GM12892 (cell line): ENCODE measurements at regions not wholly inside any gene's neighbourhood (a gene's known extent, or its start where the extent isn't known, plus 50 kb on each side); places are given as distances from the start of the nearest gene placed in this dataset.
"Not testable (repeated sequence)": the region's sequence is repeated elsewhere in the genome, so short reads cannot be mapped to it uniquely, and the experiment has no call there.

Source experiments
- DNase-seq: peaks from one replicate; pipeline ENCODE4 v3.0.0; 2011; ENCODE audit not compliant: insufficient read length
- FAIRE-seq: peaks from 2 replicates; lab custom pipeline; 2011; peaks lifted over from hg19 to GRCh38; lab: Jason Lieb, UNC
- POLR2A ChIP-seq: IDR thresholded peaks from 2 replicates; pipeline ENCODE4 v1.6.1; 2011; ENCODE audit warnings: low read depth, low read length, control low read depth
- POLR2AphosphoS5 ChIP-seq: IDR thresholded peaks from 2 replicates; pipeline ENCODE4 v1.6.1; 2011; ENCODE audit warnings: low read depth, low read length, control low read depth
- TAF1 ChIP-seq: IDR thresholded peaks from 2 replicates; pipeline ENCODE4 v1.6.1; 2011; ENCODE audit warnings: low read depth, mild to moderate bottlenecking, control low read depth, low read length, borderline replicate concordance

DNA sequence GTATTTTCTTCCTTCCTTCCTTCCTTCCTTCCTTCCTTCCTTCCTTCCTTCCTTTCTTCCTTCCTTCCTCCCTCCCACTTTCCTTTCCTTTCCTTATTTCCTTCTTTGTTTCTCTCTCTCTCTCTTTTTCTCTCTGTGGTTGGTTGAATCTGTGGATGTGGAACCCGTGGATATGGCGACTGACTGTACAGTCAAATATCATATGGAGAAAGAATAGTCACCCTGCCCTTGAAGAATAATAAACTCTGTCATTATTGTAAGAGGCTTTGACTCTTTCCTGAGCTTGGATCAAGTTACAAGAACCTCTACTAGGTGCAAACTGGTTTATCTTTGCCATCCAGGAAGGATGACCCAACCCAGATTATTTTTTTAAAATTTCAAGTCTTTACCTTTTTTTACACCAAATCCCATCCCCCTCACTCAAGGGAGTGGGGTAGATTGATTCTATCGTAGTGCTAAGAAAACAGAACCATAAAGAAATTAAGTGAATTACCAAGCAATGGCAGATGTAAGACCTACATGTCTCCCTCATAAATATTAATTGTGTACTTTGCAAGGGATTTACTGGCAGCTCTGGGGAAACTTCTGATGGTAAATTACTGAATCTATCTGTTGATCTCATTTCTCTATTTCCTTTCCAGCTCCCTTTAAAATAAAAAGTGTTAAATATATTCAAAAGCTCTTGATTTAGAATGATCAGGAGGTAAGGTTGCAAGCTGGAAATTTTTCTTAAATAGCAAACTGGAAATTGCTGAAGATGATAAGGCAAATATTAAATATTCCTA, 667.5 kb downstream of the UTRN start:
- DNase-seq (no peak), FAIRE-seq (no peak)
- no peak for TF ChIP-seq POLR2AphosphoS5
- TF ChIP-seq POLR2A = no peak
- no peak for TF ChIP-seq TAF1

GRCh38 chr6:144953552-144954240, 668.6 kb downstream of the UTRN start:
- TF ChIP-seq POLR2AphosphoS5 (no peak), TAF1 (no peak), POLR2A (no peak)
- FAIRE-seq (no peak), DNase-seq (no peak)

GRCh38 chr6:144954241-144954556, 669.1 kb downstream of the UTRN start:
- no peak for TF ChIP-seq POLR2A
- no peak for TF ChIP-seq TAF1
- TF ChIP-seq POLR2AphosphoS5 = no peak
- FAIRE-seq = no peak
- no peak for DNase-seq

GRCh38 chr6:144955392-144955791, 670.3 kb downstream of the UTRN start:
- TF ChIP-seq POLR2A (no peak), TAF1 (no peak), POLR2AphosphoS5 (no peak)
- FAIRE-seq = no peak
- no peak for DNase-seq

DNA sequence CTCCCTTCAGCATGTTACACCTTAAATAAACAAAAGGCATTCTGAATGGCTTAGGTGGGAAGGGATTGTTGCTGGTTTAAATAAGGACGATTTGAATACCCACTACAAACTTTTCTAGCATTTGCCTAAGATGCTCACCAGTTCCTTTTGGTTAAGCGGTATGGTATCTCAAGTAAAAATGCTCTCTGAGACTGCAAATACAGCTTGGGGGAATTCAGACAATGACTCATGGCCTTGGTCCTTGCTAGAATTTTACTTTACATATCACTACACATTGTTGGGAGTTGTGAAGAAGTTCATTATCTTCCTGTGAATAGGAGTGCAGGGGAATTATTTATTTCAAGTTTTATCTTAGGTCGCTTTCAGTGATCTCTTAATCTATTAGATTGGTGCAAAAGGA, 670.7 kb downstream of the UTRN start:
- FAIRE-seq (no peak), DNase-seq (no peak)
- TF ChIP-seq POLR2AphosphoS5 = no peak
- no peak for TF ChIP-seq POLR2A
- no peak for TF ChIP-seq TAF1

DNA sequence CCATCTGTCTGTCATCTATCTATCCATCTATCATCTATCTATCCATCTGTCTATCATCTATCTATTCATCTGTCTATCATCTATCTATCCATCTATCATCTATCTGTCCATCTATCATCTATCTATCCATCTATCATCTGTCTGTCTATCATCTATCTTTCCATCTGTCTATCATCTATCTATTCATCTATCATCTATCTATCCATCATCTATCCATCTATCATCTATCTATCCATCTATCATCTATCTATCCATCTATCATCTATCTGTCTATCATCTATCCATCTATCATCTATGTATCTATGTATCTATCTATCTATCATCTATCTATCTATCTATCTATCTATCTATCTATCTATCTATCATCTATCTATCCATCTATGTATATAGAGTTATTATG, 671.6 kb downstream of the UTRN start:
- not testable (repeated sequence) for FAIRE-seq, DNase-seq

DNA sequence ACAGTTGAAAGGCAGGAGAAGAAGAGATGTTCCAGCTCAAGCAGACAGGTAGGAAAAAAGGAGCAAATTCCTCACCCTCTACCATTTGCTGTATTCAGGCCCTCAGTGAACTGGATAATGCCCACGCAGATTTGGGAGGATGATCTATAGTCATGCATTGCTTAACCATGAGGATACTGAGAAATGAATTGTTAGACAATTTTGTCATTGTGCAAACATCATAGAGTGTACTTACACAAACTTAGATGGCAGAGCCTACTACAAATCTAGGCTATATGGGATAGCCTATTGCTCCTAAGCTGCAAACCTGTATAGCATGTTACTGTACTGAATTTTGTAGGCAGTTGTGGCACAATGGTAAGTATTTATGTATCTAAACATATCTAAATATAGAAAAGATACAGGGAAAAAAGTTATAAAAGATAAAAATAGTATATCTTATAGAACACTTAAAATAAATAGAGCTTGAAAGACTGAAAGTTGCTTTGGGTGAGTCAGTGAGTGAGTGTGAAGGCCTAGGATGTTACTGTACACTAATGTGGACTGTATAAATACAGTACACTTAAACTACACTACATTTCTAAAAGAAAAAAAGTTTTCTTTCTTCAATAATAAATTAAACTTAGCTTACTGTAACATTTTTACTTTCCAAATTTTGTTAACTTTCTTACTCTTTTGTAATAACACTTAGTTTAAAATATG, 672.3 kb downstream of the UTRN start:
- TF ChIP-seq POLR2A = no peak
- no peak for TF ChIP-seq POLR2AphosphoS5
- no peak for TF ChIP-seq TAF1
- DNase-seq (no peak), FAIRE-seq (no peak)

DNA sequence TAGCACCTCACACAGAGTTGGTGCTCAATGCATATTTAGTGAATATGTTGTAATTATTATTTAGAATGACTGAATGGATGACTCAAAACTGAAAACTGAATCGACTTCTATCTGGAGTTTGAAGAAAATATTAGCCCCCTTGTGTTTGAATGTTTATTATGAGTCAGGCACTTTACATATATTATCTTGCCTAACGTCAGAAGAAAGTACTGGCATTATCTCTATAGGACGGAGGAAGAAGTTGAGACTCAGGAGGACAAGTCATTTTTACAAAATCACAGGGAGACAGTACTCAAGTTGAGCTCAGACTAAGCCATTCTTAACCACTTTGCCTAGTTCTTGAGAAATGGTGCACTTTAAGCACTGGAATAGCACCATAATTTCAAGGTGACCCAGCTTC, 684.0 kb downstream of the UTRN start:
- no peak for TF ChIP-seq POLR2A
- no peak for TF ChIP-seq POLR2AphosphoS5
- no peak for TF ChIP-seq TAF1
- no peak for FAIRE-seq

DNA sequence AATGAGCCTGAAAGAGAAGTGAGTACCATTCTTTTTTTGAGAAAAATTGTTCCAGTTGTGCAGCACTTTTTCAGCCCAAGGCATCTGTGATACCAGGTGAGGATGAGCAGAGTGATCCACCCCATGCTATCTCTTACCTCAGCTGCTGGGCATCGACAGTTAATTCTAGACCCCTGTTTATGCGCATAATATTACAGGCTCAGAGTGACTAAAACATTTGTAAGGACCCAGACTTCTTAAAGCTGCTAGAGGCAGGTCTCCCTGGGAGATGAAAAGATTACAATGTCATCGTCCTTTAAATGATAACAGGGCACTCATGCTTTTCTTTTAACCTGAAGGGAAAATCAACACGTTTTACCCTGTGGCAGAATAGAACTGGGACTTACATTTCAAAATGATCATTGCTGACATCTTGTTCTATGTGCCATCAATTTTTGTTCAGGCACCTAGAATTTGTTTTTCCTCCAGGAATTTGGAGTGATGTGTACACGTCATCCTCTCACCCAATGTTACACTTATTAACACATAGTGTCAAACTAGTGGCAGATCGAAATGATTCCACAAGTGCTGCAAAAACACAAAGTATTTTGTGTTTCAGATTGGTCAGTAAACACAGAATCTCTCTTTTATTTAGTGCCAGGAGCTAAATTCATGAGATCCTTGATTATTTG, 684.6 kb downstream of the UTRN start:
- TF ChIP-seq POLR2AphosphoS5 = no peak
- no peak for TF ChIP-seq TAF1
- no peak for TF ChIP-seq POLR2A
- no peak for DNase-seq
- FAIRE-seq = no peak

More for the DNA sequence above, 684.0 kb downstream of the UTRN start:
- no peak for DNase-seq

DNA sequence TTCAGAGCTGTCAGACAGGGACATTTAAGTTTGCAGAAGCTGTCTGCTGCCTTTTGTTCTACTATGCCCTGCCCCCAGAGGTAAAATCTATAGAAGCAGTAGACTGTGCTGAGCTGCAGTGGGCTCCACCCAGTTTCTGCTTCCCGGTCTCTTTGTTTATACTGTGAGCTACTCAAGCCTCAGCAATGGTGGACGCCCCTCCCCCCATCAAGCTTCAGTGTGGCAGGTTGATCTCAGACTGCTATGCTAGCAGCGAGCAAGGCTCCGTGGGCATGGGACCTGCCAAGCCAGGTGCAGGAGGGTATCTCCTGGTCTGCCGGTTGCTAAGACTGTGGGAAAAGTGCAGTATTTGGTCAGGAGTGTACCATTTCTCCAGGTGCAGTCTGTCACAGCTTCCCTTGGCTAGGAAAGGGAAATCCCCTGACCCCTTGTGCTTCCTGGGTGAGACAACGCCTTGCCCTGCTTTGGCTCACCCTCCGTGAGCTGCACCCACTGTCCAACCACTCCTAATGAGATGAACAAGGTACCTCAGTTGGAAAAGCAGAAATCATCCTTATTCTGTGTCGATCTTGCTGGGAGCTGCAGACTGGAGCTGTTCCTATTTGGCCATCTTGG, 692.2 kb downstream of the UTRN start:
- FAIRE-seq, DNase-seq: not testable (repeated sequence)

- TF ChIP-seq POLR2A (no peak), TAF1 (no peak)
- no peak for DNase-seq
- no peak for FAIRE-seq
Measured at GRCh38 chr6:144978208-144978607, 693.1 kb downstream of the UTRN start.
